HCT116 (cell line): ENCODE measurements at regions not wholly inside any gene's neighbourhood (a gene's known extent, or its start where the extent isn't known, plus 50 kb on each side); places are given as distances from the start of the nearest gene placed in this dataset.

ENCODE experiments used
- ATAC-seq: fragments of 200-7000 bp; cut with Tn5 transposase; 2 replicates; pipeline ENCODE4 v1.9.1; 2020; ENCODE audit warnings: mild to moderate bottlenecking, moderate library complexity
- BruUV-seq: library from RNA; stranded (reverse); fragments of 400-500 nt; replicated peaks from 2 replicates; lab custom pipeline; 2021; lab: Mats Ljungman, UMichigan
- CTCF ChIA-PET: fragments of 300-600 bp; sonication (Branson Sonifier 250); formaldehyde crosslinking; loops from one replicate; lab custom pipeline; 2021; ENCODE audit warnings: antibody characterized with exemption; lab: Charles Lee
- POLR2A ChIA-PET: fragments of 300-600, 350-600 bp; sonication (Branson Sonifier 250); formaldehyde crosslinking; loops from one replicate; lab custom pipeline; 2021; ENCODE audit warnings: antibody characterized with exemption; lab: Charles Lee
- RAD21 ChIA-PET, 2 experiments: fragments of 300-600 bp; sonication (Branson Sonifier 250); formaldehyde crosslinking; loops; one replicate each; lab custom pipeline; 2023; ENCODE audit warnings: low total read pairs in 2 of 2; ENCODE audit not compliant: uncharacterized antibody in 2 of 2, unreplicated experiment in 2 of 2, low non-redundant PET in 1 of 2; lab: Charles Lee
- DNase-seq: peaks from one replicate; pipeline ENCODE4 v3.0.0-alpha.2; 2010; ENCODE audit warnings: low read depth, low spot score
- H2AFZ ChIP-seq: fragments of 200-600 bp; shearing (Covaris generic), sonication (generic); 2 replicates; pipeline ENCODE4 v1.6.1; 2017; ENCODE audit warnings: low read depth, mixed run types, mixed read lengths, antibody characterized with exemption, low read length; ENCODE audit not compliant: poor library complexity, severe bottlenecking
- H3K27ac ChIP-seq: 2 replicates; pipeline ENCODE4 v1.5.1; 2012; ENCODE audit warnings: low read depth, low read length
- H3K27me3 ChIP-seq: fragments of 200-600 bp; sonication (generic); 2 replicates; pipeline ENCODE4 v1.6.1; 2016; ENCODE audit warnings: mixed run types, low read length, mixed read lengths; ENCODE audit not compliant: insufficient read depth
- H3K36me3 ChIP-seq, 2 experiments: fragments of 200-500 bp in 1 of 2; fragments of 200-600 bp in 1 of 2; sonication (Bioruptor generic) in 1 of 2; sonication (generic) in 1 of 2; 2 replicates each; pipeline versions ENCODE4 v1.5.1 to v1.6.1; 2014 to 2016; ENCODE audit warnings: low read length in 2 of 2, inconsistent platforms in 1 of 2, mixed read lengths in 1 of 2, mixed run types in 1 of 2; ENCODE audit not compliant: insufficient read depth in 2 of 2, control insufficient read depth in 1 of 2
- H3K4me1 ChIP-seq, 2 experiments: fragments of 200-600 bp in 1 of 2; sonication (generic) in 1 of 2; 2 replicates each; pipeline versions ENCODE4 v1.5.1 to v1.6.1; 2012 to 2017; ENCODE audit warnings: low read length in 2 of 2, inconsistent platforms in 1 of 2, mild to moderate bottlenecking in 1 of 2, mixed read lengths in 1 of 2, mixed run types in 1 of 2, moderate library complexity in 1 of 2; ENCODE audit not compliant: insufficient read depth in 2 of 2, control insufficient read depth in 1 of 2
- H3K4me2 ChIP-seq: fragments of 200-600 bp; sonication (generic); 2 replicates; pipeline ENCODE4 v1.6.1; 2017; ENCODE audit warnings: mixed run types, low read length, mixed read lengths
- H3K4me3 ChIP-seq, 2 experiments: fragments of 200-600 bp in 1 of 2; sonication (generic) in 1 of 2; replicated peaks in 1 of 2; 2 replicates each; pipeline ENCODE4 v1.5.1; 2011 to 2016; ENCODE audit warnings: low read length in 2 of 2, control low read depth in 1 of 2, low read depth in 1 of 2, mild to moderate bottlenecking in 1 of 2, mixed read lengths in 1 of 2, mixed run types in 1 of 2
- H3K79me2 ChIP-seq: fragments of 200-600 bp; sonication (generic); 2 replicates; pipeline ENCODE4 v1.6.1; 2017; ENCODE audit warnings: mild to moderate bottlenecking, mixed run types, low read length, moderate library complexity, mixed read lengths; ENCODE audit not compliant: insufficient read depth
- H3K9ac ChIP-seq: fragments of 200-600 bp; sonication (generic); 2 replicates; pipeline ENCODE4 v1.6.1; 2016; ENCODE audit warnings: low read length, mixed read lengths
- H3K9me2 ChIP-seq: fragments of 200-600 bp; sonication (generic), shearing (Covaris generic); 2 replicates; pipeline ENCODE4 v1.6.1; 2017; ENCODE audit warnings: mixed run types, mild to moderate bottlenecking, moderate library complexity; ENCODE audit not compliant: insufficient read depth
- H3K9me3 ChIP-seq, 2 experiments: fragments of 200-500 bp in 1 of 2; fragments of 200-600 bp in 1 of 2; sonication (Bioruptor generic) in 1 of 2; sonication (generic) in 1 of 2; 2 replicates each; pipeline ENCODE4 v1.6.1; 2014 to 2017; ENCODE audit warnings: low read length in 2 of 2, mixed read lengths in 2 of 2, inconsistent platforms in 1 of 2, low read depth in 1 of 2, mild to moderate bottlenecking in 1 of 2, mixed run types in 1 of 2, moderate library complexity in 1 of 2; ENCODE audit not compliant: control insufficient read depth in 1 of 2, insufficient read depth in 1 of 2
- H4K20me1 ChIP-seq: fragments of 200-600 bp; sonication (generic), shearing (Covaris generic); 2 replicates; pipeline ENCODE4 v1.6.1; 2017; ENCODE audit warnings: mixed run types, mild to moderate bottlenecking, moderate library complexity; ENCODE audit not compliant: insufficient read depth
- ATF3 ChIP-seq: IDR thresholded peaks from 2 replicates; pipeline ENCODE4 v1.6.1; 2012
- CBX3 ChIP-seq: IDR thresholded peaks from 2 replicates; pipeline ENCODE4 v1.6.1; 2012; ENCODE audit warnings: low read depth
- CEBPB ChIP-seq: IDR thresholded peaks from 2 replicates; pipeline ENCODE4 v1.6.1; 2012; ENCODE audit warnings: low read depth
- EGR1 ChIP-seq: IDR thresholded peaks from 2 replicates; pipeline ENCODE4 v1.6.1; 2012; ENCODE audit warnings: low read depth
- ELF1 ChIP-seq: IDR thresholded peaks from 2 replicates; pipeline ENCODE4 v1.6.1; 2012; ENCODE audit warnings: low read depth, borderline replicate concordance
- EZH2 ChIP-seq: fragments of 200-600 bp; sonication (generic); IDR thresholded peaks from 2 replicates; pipeline ENCODE4 v1.6.1; 2017; ENCODE audit warnings: antibody characterized with exemption, mixed run types
- EZH2phosphoT487 ChIP-seq: fragments of 200-600 bp; IDR thresholded peaks from 2 replicates; pipeline ENCODE4 v1.6.1; 2018; ENCODE audit warnings: antibody characterized with exemption, borderline replicate concordance
- FOSL1 ChIP-seq: IDR thresholded peaks from 2 replicates; pipeline ENCODE4 v1.6.1; 2012; ENCODE audit warnings: low read depth
- POLR2A ChIP-seq: IDR thresholded peaks from 2 replicates; pipeline ENCODE4 v1.7.0; 2011; ENCODE audit warnings: borderline replicate concordance; ENCODE audit not compliant: insufficient read depth, insufficient read length; ENCODE audit errors: extremely low read depth
- RAD21 ChIP-seq: IDR thresholded peaks from 2 replicates; pipeline ENCODE4 v1.6.1; 2012; ENCODE audit warnings: low read depth, mild to moderate bottlenecking
- SP1 ChIP-seq: IDR thresholded peaks from 2 replicates; pipeline ENCODE4 v1.6.1; 2012; ENCODE audit warnings: low read depth
- TCF7L2 ChIP-seq: IDR thresholded peaks from 2 replicates; pipeline ENCODE4 v1.7.0; 2011; ENCODE audit warnings: borderline replicate concordance, inconsistent platforms; ENCODE audit not compliant: insufficient read depth, insufficient read length; ENCODE audit errors: extremely low read depth
- YY1 ChIP-seq: IDR thresholded peaks from 2 replicates; pipeline ENCODE4 v1.6.1; 2011; ENCODE audit warnings: low read length, low read depth, moderate library complexity, mild to moderate bottlenecking; ENCODE audit not compliant: insufficient replicate concordance; ENCODE audit errors: extremely low read depth
- ZBTB33 ChIP-seq: IDR thresholded peaks from 2 replicates; pipeline ENCODE4 v1.6.1; 2011; ENCODE audit warnings: mild to moderate bottlenecking, low read length, moderate library complexity; ENCODE audit not compliant: insufficient replicate concordance; ENCODE audit errors: extremely low read depth
- ZFX ChIP-seq: fragments of 450-650 bp; IDR thresholded peaks from 2 replicates; pipeline ENCODE4 v1.6.1; 2017
- ZNF274 ChIP-seq: fragments of 200-500 bp; sonication (Bioruptor generic); IDR thresholded peaks from 2 replicates; pipeline ENCODE4 v1.6.1; 2014; ENCODE audit warnings: mild to moderate bottlenecking, low read depth, low read length, inconsistent platforms
- intact Hi-C: fragments of 100-400 bp; cut with micrococcal nuclease; formaldehyde crosslinking; loops from 2 replicates; pipeline ENCODE4 v1.10.0; 2022

- H3K9me2 ChIP-seq, result no peaks in the 10 kb centered on the region
- H3K36me3 ChIP-seq, result no peaks in the 10 kb centered on the region
- TF ChIP-seq RAD21 (no peak), EZH2 (no peak), TCF7L2 (no peak), ELF1 (no peak), EGR1 (no peak), YY1 (no peak), EZH2phosphoT487 (no peak), SP1 (no peak), ZNF274 (no peak), ZBTB33 (no peak), FOSL1 (no peak), CBX3 (no peak), CEBPB (no peak), ZFX (no peak), POLR2A (no peak), ATF3 (no peak)
- H3K27me3 ChIP-seq, result no peaks in the 10 kb centered on the region
- no TSS peak for BruUV-seq
- RAD21 ChIA-PET, result no interaction called here
- H3K4me1 ChIP-seq, result no peaks in the 10 kb centered on the region
- ATAC-seq (no peak), DNase-seq (no peak)
- no peaks in the 10 kb centered on the region for H3K79me2 ChIP-seq
- no peak overlapping the region for H3K9ac ChIP-seq
- POLR2A ChIA-PET, result no interaction called here
- H3K9me3 ChIP-seq, result no peaks in the 10 kb centered on the region
- intact Hi-C loops, result no loop called here
- H4K20me1 ChIP-seq, result no peaks in the 10 kb centered on the region; the same call in 1 of the 2 replicates
- no peak overlapping the region for H2AFZ ChIP-seq
- no peak overlapping the region for H3K4me2 ChIP-seq
- H3K27ac ChIP-seq, result no peak overlapping the region
- CTCF ChIA-PET, result no interaction called here
- no peak overlapping the region for H3K4me3 ChIP-seq
These were observed 1063.9 kb upstream of the CITED2 start for GRCh38 chr6:140438346-140438735.
